ENCODE measurements at regions not wholly inside any gene's neighbourhood (a gene's known extent, or its start where the extent isn't known, plus 50 kb on each side); places are given as distances from the start of the nearest gene placed in this dataset.

DNA sequence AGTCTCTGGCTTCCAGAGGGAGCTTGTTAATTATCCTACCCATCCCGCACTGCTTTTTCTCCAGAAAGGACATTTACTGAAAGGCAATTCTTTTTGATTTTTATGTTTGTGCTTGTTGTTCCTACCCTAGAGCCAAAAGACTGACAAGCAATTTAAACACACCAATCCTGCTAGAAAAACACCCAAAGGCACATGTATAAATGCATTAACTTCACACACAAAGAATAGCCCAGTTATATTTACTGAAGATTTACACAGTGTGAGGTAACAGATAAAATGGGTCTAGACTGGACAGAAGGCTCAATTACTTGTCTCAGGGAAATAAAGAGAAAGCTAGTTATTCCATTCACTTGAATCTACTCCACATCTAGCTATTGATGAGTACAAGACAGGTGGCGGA lies 61.2 kb upstream of the NOCT start:
- TF ChIP-seq, protein P1, sequence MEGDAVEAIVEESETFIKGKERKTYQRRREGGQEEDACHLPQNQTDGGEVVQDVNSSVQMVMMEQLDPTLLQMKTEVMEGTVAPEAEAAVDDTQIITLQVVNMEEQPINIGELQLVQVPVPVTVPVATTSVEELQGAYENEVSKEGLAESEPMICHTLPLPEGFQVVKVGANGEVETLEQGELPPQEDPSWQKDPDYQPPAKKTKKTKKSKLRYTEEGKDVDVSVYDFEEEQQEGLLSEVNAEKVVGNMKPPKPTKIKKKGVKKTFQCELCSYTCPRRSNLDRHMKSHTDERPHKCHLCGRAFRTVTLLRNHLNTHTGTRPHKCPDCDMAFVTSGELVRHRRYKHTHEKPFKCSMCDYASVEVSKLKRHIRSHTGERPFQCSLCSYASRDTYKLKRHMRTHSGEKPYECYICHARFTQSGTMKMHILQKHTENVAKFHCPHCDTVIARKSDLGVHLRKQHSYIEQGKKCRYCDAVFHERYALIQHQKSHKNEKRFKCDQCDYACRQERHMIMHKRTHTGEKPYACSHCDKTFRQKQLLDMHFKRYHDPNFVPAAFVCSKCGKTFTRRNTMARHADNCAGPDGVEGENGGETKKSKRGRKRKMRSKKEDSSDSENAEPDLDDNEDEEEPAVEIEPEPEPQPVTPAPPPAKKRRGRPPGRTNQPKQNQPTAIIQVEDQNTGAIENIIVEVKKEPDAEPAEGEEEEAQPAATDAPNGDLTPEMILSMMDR (IDR thresholded peaks at IDR 0.05): no peak
- no peak for TF ChIP-seq POLR2A (IDR thresholded peaks at IDR 0.05)

Data from uterus (tissue), 2 donors.